CD4-positive, alpha-beta T cell treated with Interleukin-6 at 100 ng/mL for 8 hours (primary cell): ENCODE measurements at regions not wholly inside any gene's neighbourhood (a gene's known extent, or its start where the extent isn't known, plus 50 kb on each side); places are given as distances from the start of the nearest gene placed in this dataset.
"Not testable (repeated sequence)": the region's sequence is repeated elsewhere in the genome, so short reads cannot be mapped to it uniquely, and the experiment has no call there.

Experiments used
- DNase-seq: peaks from one replicate; pipeline ENCODE4 v3.0.0-alpha.2; 2020; ENCODE audit warnings: mixed read lengths, low spot score

- DNase-seq, result no peak
Observed at GRCh38 chr2:216992056-216992675, 132.3 kb upstream of the TNP1 start.

GRCh38 chr2:216991563-216991962, 131.7 kb upstream of the TNP1 start:
- no peak for DNase-seq

GRCh38 chr2:216989340-216990129, 129.7 kb upstream of the TNP1 start:
- DNase-seq, result no peak

GRCh38 chr2:216987252-216987821, 127.5 kb upstream of the TNP1 start:
- DNase-seq, result no peak

GRCh38 chr2:216985658-216986141, 125.8 kb upstream of the TNP1 start:
- DNase-seq, result no peak

- no peak for DNase-seq
Observed at GRCh38 chr2:216984937-216985336, 125.1 kb upstream of the TNP1 start.

- not testable (repeated sequence) for DNase-seq
Observed at GRCh38 chr2:216981951-216982350, 122.1 kb upstream of the TNP1 start.

GRCh38 chr2:216980510-216980909, 120.6 kb upstream of the TNP1 start:
- DNase-seq, result not testable (repeated sequence)

GRCh38 chr2:216974321-216975302, 114.7 kb upstream of the TNP1 start:
- DNase-seq, result no peak

- no peak for DNase-seq
Observed at GRCh38 chr2:216971593-216971992, 111.7 kb upstream of the TNP1 start.

GRCh38 chr2:216970359-216970915, 110.6 kb upstream of the TNP1 start:
- DNase-seq, result no peak

- no peak for DNase-seq
Observed at GRCh38 chr2:216967889-216968288, 108.0 kb upstream of the TNP1 start.

- DNase-seq, result no peak
Observed at GRCh38 chr2:216960671-216961268, 100.9 kb upstream of the TNP1 start.

GRCh38 chr2:216959433-216959832, 99.6 kb upstream of the TNP1 start:
- DNase-seq, result no peak

GRCh38 chr2:216956820-216957493, 97.1 kb upstream of the TNP1 start:
- DNase-seq, result no peak

GRCh38 chr2:216951171-216951570, 91.3 kb upstream of the TNP1 start:
- no peak for DNase-seq

- DNase-seq, result no peak
Observed at GRCh38 chr2:216950547-216950946, 90.7 kb upstream of the TNP1 start.

GRCh38 chr2:216949700-216950413, 90.0 kb upstream of the TNP1 start:
- DNase-seq, result no peak

GRCh38 chr2:216947055-216947454, 87.2 kb upstream of the TNP1 start:
- no peak for DNase-seq

- DNase-seq, result no peak
Observed at GRCh38 chr2:216944733-216945132, 84.9 kb upstream of the TNP1 start.
